ENCODE measurements at regions not wholly inside any gene's neighbourhood (a gene's known extent, or its start where the extent isn't known, plus 50 kb on each side); places are given as distances from the start of the nearest gene placed in this dataset.

DNA sequence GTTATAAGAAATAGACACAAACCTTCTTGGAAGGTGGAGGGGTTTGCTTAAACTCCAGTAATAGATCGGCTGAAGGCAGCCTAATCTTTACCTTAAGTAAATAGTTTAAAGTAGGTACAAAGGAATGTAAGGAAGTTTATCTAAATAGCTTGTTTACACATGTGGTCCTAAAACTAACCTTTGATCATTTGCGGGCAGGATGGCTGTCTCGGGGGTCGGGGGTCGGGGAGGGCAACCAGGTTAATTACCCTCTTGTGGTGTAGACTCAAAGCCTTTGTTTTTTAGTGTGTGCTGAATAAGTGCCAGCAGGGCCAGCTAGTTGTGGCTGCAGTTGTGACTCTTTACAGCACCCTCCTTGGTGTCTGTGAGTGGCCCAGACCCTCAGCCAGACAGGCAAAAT, 256.9 kb upstream of the SESN3 start:
- Histone ChIP-seq H3K27me3 (ENCODE audit: control insufficient read depth, insufficient read depth, low read length) (no peaks in the 10 kb centered on the region), H3K4me3 (ENCODE audit: low read depth in 2 of 2, low read length in 2 of 2) (no peak overlapping the region), H3K9me3 (ENCODE audit: control insufficient read depth, insufficient read depth, low read depth, low read length) (no peaks in the 10 kb centered on the region), H3K27ac (ENCODE audit: low read length) (no peak overlapping the region), H3K36me3 (ENCODE audit: control insufficient read depth, insufficient read depth, low read length) (no peaks in the 10 kb centered on the region), H3K4me1 (ENCODE audit: control insufficient read depth, insufficient read depth, low read length) (no peaks in the 10 kb centered on the region)
- POLR2A ChIA-PET = no interaction called here
- DNase-seq (ENCODE audit: low read depth, low spot score) (no peak), ATAC-seq (no peak)
- CTCF ChIA-PET = no interaction called here
- in situ Hi-C loops (cut with HindIII; ENCODE audit: low pct_unique_long_range_greater_than_20kb, low sequenced_read_pairs) = no loop called here
- no TSS peak for BruUV-seq (replicated peaks)
- TF ChIP-seq POLR2AphosphoS5 (IDR thresholded peaks at IDR 0.05; ENCODE audit: low read depth, low read length) = no peak
- intact Hi-C loops (cut with micrococcal nuclease; ENCODE audit: unreplicated experiment) = no loop called here

DNA sequence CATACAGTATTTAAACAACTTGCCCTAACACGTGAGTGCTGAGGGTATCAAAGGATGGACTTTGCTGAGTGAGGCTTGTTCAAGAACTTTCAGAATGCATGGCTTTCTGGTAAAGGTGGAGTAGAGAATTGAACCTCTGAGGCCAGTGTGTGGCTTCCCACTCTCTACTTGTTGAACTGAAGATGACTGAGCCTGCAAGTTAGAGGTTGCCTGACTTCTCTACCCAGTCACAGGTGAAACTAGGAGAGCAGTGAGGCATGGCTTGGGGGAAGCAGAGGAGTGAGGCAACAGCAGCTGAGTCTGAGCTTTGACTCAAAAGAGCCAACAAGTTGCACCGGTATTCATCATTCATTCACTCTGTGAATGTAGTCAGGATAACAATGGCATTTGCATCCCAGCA, 256.4 kb upstream of the SESN3 start:
- Histone ChIP-seq H3K4me1 (ENCODE audit: control insufficient read depth, insufficient read depth, low read length) (no peaks in the 10 kb centered on the region), H3K9me3 (ENCODE audit: control insufficient read depth, insufficient read depth, low read depth, low read length) (no peaks in the 10 kb centered on the region), H3K36me3 (ENCODE audit: control insufficient read depth, insufficient read depth, low read length) (no peaks in the 10 kb centered on the region), H3K27ac (ENCODE audit: low read length) (no peak overlapping the region), H3K4me3 (ENCODE audit: low read depth in 2 of 2, low read length in 2 of 2) (no peak overlapping the region), H3K27me3 (ENCODE audit: control insufficient read depth, insufficient read depth, low read length) (no peaks in the 10 kb centered on the region)
- in situ Hi-C loops (cut with HindIII; ENCODE audit: low pct_unique_long_range_greater_than_20kb, low sequenced_read_pairs) = no loop called here
- no peak for ATAC-seq
- ChIA-PET CTCF (no interaction called here), POLR2A (no interaction called here)
- DNase-seq (ENCODE audit: low read depth, low spot score) = no peak
- no peak for TF ChIP-seq TCF7L2 (IDR thresholded peaks at IDR 0.05; ENCODE audit: low read depth, low read length)
- no peak for TF ChIP-seq POLR2AphosphoS5 (IDR thresholded peaks at IDR 0.05; ENCODE audit: low read depth, low read length)
- TF ChIP-seq SIN3A (IDR thresholded peaks at IDR 0.05; ENCODE audit: borderline replicate concordance, insufficient read depth, low read depth, low read length) = no peak
- TF ChIP-seq, protein P1, sequence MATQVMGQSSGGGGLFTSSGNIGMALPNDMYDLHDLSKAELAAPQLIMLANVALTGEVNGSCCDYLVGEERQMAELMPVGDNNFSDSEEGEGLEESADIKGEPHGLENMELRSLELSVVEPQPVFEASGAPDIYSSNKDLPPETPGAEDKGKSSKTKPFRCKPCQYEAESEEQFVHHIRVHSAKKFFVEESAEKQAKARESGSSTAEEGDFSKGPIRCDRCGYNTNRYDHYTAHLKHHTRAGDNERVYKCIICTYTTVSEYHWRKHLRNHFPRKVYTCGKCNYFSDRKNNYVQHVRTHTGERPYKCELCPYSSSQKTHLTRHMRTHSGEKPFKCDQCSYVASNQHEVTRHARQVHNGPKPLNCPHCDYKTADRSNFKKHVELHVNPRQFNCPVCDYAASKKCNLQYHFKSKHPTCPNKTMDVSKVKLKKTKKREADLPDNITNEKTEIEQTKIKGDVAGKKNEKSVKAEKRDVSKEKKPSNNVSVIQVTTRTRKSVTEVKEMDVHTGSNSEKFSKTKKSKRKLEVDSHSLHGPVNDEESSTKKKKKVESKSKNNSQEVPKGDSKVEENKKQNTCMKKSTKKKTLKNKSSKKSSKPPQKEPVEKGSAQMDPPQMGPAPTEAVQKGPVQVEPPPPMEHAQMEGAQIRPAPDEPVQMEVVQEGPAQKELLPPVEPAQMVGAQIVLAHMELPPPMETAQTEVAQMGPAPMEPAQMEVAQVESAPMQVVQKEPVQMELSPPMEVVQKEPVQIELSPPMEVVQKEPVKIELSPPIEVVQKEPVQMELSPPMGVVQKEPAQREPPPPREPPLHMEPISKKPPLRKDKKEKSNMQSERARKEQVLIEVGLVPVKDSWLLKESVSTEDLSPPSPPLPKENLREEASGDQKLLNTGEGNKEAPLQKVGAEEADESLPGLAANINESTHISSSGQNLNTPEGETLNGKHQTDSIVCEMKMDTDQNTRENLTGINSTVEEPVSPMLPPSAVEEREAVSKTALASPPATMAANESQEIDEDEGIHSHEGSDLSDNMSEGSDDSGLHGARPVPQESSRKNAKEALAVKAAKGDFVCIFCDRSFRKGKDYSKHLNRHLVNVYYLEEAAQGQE (IDR thresholded peaks at IDR 0.05; ENCODE audit: insufficient read depth in 1 of 2, low read depth in 2 of 2, low read length in 1 of 2) = no peak
- TF ChIP-seq, protein P2, sequence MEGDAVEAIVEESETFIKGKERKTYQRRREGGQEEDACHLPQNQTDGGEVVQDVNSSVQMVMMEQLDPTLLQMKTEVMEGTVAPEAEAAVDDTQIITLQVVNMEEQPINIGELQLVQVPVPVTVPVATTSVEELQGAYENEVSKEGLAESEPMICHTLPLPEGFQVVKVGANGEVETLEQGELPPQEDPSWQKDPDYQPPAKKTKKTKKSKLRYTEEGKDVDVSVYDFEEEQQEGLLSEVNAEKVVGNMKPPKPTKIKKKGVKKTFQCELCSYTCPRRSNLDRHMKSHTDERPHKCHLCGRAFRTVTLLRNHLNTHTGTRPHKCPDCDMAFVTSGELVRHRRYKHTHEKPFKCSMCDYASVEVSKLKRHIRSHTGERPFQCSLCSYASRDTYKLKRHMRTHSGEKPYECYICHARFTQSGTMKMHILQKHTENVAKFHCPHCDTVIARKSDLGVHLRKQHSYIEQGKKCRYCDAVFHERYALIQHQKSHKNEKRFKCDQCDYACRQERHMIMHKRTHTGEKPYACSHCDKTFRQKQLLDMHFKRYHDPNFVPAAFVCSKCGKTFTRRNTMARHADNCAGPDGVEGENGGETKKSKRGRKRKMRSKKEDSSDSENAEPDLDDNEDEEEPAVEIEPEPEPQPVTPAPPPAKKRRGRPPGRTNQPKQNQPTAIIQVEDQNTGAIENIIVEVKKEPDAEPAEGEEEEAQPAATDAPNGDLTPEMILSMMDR (IDR thresholded peaks at IDR 0.05) = no peak
- no TSS peak for BruUV-seq (replicated peaks)
- intact Hi-C loops (cut with micrococcal nuclease; ENCODE audit: unreplicated experiment) = no loop called here

DNA sequence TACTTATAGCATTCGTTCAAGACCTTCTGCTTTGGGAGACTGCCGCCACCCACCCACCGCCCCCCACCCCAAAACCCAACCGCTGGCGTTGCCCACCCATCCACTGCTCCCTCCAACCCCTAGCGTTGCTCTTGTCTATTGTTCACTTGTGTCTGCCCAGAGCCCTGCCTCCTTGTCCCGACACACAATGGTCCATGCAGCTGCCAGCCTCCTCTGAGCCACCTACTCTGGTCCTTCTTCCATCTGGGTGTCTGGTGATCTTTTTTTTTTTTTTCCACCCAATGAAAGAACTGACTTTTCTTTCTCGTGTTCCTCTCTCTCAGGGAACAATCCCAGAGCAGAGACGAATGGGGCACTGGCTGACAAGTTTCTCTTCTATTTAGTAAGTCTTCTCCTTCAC, 256.0 kb upstream of the SESN3 start:
- ChIA-PET CTCF (no interaction called here), POLR2A (no interaction called here)
- DNase-seq (ENCODE audit: low read depth, low spot score) (no peak), ATAC-seq (no peak)
- in situ Hi-C loops (cut with HindIII; ENCODE audit: low pct_unique_long_range_greater_than_20kb, low sequenced_read_pairs) = no loop called here
- no peaks in the 10 kb centered on the region for H3K4me1 ChIP-seq (ENCODE audit: control insufficient read depth, insufficient read depth, low read length)
- no peaks in the 10 kb centered on the region for H3K36me3 ChIP-seq (ENCODE audit: control insufficient read depth, insufficient read depth, low read length)
- intact Hi-C loops (cut with micrococcal nuclease; ENCODE audit: unreplicated experiment) = no loop called here
- no peak overlapping the region for H3K27ac ChIP-seq (ENCODE audit: low read length)
- H3K4me3 ChIP-seq (ENCODE audit: low read depth in 2 of 2, low read length in 2 of 2) = no peak overlapping the region
- no peaks in the 10 kb centered on the region for H3K27me3 ChIP-seq (ENCODE audit: control insufficient read depth, insufficient read depth, low read length)
- no TSS peak for BruUV-seq (replicated peaks)
- no peaks in the 10 kb centered on the region for H3K9me3 ChIP-seq (ENCODE audit: control insufficient read depth, insufficient read depth, low read depth, low read length)
- TF ChIP-seq, protein P2 (IDR thresholded peaks at IDR 0.05) = no peak
- TF ChIP-seq SIN3A (IDR thresholded peaks at IDR 0.05; ENCODE audit: borderline replicate concordance, insufficient read depth, low read depth, low read length) (no peak), POLR2AphosphoS5 (IDR thresholded peaks at IDR 0.05; ENCODE audit: low read depth, low read length) (no peak), TCF7L2 (IDR thresholded peaks at IDR 0.05; ENCODE audit: low read depth, low read length) (no peak)
- TF ChIP-seq, protein P1 (IDR thresholded peaks at IDR 0.05; ENCODE audit: insufficient read depth in 1 of 2, low read depth in 2 of 2, low read length in 1 of 2) = no peak

All from Panc1 (cell line).